NCI-H345 treated with DMSO at 0.1 percent for 48 hours (cell line): ENCODE measurements at regions not wholly inside any gene's neighbourhood (a gene's known extent, or its start where the extent isn't known, plus 50 kb on each side); places are given as distances from the start of the nearest gene placed in this dataset.

Source experiments
- DNase-seq: peaks from one replicate; lab custom pipeline; 2025; ENCODE audit not compliant: unreplicated experiment; lab: John Stamatoyannopoulos, UW

- no peak for DNase-seq
Observed at GRCh38 chr12:14252697-14253096, 112.8 kb upstream of the ATF7IP start.

GRCh38 chr12:14253496-14253895 lies 112.0 kb upstream of the ATF7IP start:
- no peak for DNase-seq

DNA sequence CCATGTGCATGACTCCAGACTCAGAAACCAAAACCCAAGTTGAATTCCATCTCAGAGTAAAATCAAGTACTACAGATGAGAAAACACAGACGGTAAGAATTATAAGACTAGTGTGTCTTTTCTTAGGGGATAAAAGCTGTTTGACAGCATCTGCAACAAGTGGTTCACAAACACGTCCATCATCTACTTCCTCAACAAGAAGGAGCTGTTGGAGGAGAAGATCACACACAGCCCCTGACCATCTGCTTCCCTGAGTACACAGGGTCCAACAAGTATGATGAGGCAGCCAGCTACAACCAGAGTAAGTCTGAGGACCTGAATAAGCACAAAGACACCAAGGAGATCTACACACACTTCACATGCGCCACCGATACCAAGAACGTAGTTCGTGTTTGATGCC lies 110.7 kb upstream of the ATF7IP start:
- DNase-seq, result no peak

GRCh38 chr12:14256121-14256520 lies 109.4 kb upstream of the ATF7IP start:
- no peak for DNase-seq

- DNase-seq, result no peak
Observed at GRCh38 chr12:14256555-14257169, 108.8 kb upstream of the ATF7IP start.

DNA sequence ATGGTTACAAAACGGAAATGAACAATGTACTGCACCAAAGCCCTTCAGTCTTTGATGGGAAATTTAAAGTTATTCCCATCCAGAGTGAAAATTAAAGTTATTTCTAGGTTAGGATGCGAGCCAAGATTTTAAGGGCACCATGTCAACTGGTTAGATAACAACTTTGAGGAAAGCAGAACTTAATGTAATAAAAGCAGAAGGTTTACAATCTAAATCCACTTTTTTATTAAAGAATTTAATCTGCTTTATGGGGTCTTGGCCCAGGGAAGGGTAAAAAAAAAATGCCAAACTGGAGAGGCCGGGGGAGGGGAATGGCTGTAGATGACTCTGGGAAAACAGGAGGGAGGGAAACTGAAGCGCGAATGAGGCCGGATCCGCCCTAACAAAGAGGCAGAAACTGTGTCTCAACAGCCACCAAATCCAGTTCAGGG lies 108.2 kb upstream of the ATF7IP start:
- DNase-seq, result no peak

DNA sequence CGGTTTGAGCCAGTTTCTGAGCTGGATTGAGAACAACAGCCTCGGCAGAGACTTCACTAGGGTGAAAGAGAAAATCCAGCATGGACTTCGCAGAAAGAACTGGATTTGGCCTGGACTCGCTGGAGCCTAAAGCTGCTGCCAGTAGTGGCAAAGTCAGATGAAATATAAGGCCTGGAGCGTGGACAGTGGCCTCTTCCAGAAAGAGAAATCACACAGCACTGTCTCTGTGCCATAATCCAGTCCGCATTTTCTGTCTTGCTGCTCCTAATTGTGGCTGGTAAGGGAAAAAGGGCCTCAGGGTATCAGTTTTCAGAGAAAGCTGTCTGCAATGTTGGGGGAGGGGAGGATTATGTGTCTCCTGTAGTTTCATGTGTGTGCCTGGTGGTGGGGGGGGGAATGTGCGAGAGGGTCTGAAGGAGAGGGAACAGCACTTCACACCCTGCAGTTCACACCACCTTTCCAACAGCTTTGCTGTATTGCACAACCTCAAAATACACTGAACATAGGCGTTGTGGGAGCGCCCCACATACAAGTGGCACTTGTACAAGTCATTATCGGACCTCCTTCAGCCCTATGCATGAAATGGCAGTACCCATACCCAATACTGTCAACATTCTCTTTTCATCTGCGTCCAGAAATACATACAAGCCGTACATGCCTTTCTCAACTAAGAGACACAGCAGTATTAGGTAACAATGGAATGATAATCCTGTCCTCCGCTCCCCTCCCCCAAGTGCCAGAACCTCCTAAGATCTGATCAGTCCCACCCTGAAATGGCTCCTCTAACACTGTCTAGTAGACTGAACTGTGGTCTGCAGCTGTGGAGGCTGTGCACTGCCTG lies 107.5 kb upstream of the ATF7IP start:
- peak; percentile 91 for DNase-seq

DNA sequence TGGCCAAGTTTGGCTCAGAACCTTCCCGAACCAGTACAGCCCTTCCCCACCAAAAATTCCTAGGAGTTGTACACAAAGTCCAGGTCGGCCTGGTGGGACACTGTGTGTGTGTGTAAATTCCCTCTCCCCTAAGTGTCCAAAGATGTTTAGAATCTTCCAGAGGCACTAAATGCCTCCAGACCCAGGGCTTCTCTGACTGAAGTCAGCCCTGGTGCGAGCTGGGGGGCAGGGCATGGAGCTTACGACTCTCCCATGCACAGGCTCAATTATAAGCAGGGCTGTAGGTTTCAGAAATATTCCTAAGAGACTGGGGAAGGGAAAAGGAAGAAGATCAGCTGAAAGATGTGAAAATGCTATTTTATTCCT lies 106.9 kb upstream of the ATF7IP start:
- no peak for DNase-seq

- no peak for DNase-seq
Observed at GRCh38 chr12:14259481-14260010, 105.9 kb upstream of the ATF7IP start.

DNA sequence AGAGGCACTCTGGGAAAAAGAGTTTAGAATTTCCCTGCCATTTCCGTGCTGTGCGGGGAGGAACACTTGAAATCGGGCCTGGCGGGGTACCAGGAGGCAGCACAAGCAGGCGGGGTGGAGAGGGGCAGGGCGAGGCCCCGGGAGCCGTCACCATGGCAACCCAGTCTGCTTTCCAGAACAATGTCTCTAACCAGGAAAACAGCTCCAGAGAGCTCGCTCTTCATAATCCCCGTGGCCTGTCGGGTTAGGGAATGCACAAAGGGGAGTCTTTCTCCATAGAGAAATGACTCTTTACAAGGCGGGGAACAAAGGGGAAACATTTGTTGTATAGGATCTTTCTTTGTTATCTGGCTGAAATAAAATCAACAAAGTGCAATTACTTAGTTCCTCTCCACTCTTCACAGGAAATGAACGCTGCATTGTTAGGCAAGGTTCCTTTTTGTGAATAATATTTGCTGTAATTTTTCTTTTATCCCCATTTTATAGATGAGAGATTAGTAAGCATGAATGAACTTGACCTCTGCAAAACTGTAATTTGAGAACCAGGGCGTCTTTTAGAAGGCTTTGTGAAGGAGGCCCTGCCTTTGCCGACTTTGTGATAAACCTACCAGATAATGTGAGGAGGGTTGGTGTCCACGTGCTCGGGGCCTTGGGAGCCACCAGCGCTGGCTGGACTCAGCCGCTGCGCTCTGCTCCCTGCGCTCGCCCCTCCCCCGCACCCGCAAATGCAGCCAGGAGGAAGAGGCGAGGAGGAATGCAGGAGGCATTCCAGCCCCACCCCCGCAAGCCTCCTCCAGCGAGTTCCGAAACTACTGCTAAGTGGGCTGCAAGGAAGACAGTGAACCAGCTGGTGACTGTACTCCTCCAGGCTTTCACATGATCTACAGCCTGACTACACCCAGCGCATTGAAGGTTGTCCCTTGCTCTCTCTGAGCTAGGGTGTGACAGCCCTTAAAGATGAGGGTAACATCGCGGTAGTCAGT lies 105.2 kb upstream of the ATF7IP start:
- DNase-seq, result peak; percentile 85

DNA sequence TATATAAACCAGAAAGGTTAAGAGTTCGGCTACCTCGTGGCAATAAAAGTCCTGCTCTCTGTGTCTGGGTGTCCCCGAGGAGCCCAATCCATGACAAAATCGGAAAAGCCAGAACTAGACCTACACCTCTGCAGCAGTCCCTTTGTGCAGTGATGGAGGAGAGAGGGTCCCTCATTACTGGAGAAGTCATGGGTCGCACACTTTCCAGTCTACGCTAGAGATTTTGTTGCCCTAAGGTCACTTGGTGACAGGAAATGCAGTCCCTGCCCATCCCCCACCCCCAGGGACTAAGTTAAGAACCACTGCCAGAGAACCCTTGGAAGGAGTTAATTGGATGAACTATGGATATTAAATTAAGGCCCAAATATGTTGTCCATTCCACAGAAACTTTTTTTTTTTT lies 104.4 kb upstream of the ATF7IP start:
- no peak for DNase-seq

DNA sequence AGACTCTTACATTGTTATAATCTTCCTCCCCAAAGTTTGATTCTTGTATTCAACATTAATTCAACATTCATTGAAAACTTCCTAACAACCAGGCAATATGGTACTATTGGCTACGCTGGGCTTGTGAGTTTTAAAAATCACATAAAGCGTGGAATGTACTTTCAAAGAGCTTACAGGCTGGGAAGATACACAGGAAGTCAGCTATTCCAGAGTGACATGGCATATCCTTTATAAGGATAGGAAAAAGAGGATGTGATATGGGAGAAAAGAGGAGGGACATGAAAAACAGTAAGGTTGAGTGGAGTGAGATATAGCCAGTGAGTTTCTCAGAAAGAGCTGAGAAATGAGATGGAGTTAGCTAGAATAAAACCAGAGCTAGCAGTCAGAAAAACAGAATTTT lies 103.6 kb upstream of the ATF7IP start:
- no peak for DNase-seq

GRCh38 chr12:14262771-14263511 lies 102.5 kb upstream of the ATF7IP start:
- DNase-seq, result no peak

DNA sequence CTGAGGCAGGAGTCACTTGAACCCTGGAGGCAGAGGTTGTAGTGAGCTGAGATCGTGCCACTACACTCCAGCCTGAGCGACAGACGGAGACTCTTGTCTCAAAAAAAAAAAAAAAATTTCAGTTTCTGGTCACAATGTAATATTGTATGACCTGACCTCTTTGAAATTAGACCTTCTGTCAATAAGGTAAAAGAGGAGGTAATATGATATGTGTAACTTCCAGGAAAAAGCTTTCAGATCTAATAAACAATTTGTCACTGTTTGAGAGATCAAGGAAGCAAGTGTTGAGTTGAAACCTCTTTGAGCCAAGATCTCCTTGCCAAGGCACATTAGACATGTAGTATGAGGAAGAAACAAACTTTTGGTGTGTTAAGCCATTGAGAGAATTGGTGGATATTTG lies 101.7 kb upstream of the ATF7IP start:
- no peak for DNase-seq

GRCh38 chr12:14264316-14264715 lies 101.2 kb upstream of the ATF7IP start:
- DNase-seq, result no peak

DNA sequence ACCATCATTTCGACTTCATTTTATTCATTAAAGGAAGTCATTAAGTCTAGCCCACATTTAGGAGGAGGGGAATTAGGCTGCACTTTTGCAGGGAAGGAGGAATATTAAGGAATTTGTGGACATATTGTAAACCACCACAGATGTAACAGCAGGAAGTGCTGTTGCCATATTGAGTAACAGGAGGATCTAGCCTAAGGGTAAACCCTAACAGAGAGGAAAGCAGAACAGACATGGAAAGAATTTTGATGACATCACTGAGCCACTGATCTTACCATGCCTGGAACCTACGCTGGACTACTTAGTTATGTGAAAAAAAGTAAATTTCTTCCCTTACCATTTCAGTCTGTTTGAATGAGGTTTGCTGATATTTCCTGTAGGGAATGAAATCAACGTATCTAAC lies 100.7 kb upstream of the ATF7IP start:
- no peak for DNase-seq

- no peak for DNase-seq
Observed at GRCh38 chr12:14268120-14268515, 97.4 kb upstream of the ATF7IP start.

- no peak for DNase-seq
Observed at GRCh38 chr12:14270392-14270791, 95.1 kb upstream of the ATF7IP start.

GRCh38 chr12:14272956-14273912 lies 92.2 kb upstream of the ATF7IP start:
- DNase-seq, result no peak
